ENCODE measurements at regions not wholly inside any gene's neighbourhood (a gene's known extent, or its start where the extent isn't known, plus 50 kb on each side); places are given as distances from the start of the nearest gene placed in this dataset.
"Not testable (repeated sequence)": the region's sequence is repeated elsewhere in the genome, so short reads cannot be mapped to it uniquely, and the experiment has no call there.

DNA sequence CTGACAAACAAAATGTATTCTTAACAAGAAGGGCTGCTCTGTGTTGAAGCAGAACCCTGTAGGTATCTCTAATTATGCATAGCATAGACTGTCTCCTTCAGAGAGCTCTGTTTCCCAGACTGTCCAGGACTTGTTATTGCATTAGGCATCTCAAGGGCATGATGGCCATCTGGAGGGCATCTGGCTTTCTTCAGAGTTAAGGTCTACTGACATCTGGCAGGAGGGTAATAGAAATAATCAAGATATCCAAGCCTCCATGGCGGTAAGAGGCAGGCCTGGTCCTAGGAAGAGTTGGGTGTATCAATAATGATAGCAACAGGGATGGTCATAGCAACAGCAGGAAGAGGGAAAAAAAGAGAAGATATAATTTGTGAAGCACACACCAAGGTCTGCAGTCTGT, 161.2 kb downstream of the TTC8 start:
- H3K36me3 ChIP-seq, result no peaks in the 10 kb centered on the region
- no peaks in the 10 kb centered on the region for H3K9me3 ChIP-seq
- H3K4me3 ChIP-seq, result no peak overlapping the region
- no peak overlapping the region for H3K27ac ChIP-seq
- DNase-seq, result no peak
- intact Hi-C loops (cut with DNase I), result no loop called here
- H3K4me1 ChIP-seq, result no peaks in the 10 kb centered on the region
- no peak for ATAC-seq
- no peaks in the 10 kb centered on the region for H3K27me3 ChIP-seq (ENCODE audit: low read depth)
- TF ChIP-seq, protein P1, sequence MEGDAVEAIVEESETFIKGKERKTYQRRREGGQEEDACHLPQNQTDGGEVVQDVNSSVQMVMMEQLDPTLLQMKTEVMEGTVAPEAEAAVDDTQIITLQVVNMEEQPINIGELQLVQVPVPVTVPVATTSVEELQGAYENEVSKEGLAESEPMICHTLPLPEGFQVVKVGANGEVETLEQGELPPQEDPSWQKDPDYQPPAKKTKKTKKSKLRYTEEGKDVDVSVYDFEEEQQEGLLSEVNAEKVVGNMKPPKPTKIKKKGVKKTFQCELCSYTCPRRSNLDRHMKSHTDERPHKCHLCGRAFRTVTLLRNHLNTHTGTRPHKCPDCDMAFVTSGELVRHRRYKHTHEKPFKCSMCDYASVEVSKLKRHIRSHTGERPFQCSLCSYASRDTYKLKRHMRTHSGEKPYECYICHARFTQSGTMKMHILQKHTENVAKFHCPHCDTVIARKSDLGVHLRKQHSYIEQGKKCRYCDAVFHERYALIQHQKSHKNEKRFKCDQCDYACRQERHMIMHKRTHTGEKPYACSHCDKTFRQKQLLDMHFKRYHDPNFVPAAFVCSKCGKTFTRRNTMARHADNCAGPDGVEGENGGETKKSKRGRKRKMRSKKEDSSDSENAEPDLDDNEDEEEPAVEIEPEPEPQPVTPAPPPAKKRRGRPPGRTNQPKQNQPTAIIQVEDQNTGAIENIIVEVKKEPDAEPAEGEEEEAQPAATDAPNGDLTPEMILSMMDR (IDR thresholded peaks at IDR 0.05), result no peak

DNA sequence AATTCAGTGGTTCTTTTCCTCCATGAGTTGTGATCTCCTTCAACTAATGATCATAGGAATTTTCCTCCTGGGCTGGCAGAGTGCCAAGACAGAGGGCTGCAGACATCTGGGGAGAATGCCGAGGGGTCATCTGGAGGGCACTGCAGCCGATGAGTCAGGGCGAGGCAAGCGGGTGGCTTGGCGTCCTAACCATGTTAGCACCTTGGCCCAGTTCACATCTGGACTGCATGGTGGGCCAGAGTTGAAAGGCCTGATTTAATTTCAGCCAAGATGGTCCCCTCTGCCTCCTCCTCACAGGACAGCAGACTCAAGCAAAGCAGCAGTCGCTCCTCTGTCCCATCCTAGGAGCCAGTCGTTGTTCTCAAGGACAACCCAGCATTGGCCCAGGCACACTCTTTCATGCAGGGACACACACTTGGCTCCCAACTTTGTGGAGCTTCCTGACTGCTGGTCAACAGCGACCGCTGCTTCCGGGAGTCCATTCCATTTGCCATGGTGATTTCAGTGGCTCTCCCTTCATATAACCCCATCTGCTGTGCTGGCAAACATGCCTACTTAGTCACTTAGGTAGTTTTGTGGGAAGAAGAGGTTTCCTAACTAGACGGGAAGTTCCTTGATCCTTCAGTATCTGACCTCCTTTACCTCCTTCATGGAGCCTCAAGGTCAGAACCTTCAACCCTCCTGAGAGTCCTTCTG, 161.8 kb downstream of the TTC8 start:
- ATAC-seq (no peak), DNase-seq (no peak)
- no peaks in the 10 kb centered on the region for H3K9me3 ChIP-seq
- no peak overlapping the region for H3K4me3 ChIP-seq
- H3K4me1 ChIP-seq, result no peaks in the 10 kb centered on the region
- H3K36me3 ChIP-seq, result no peaks in the 10 kb centered on the region
- H3K27ac ChIP-seq, result no peak overlapping the region
- no peaks in the 10 kb centered on the region for H3K27me3 ChIP-seq (ENCODE audit: low read depth)
- TF ChIP-seq, protein P1 (IDR thresholded peaks at IDR 0.05), result no peak
- intact Hi-C loops (cut with DNase I), result no loop called here

DNA sequence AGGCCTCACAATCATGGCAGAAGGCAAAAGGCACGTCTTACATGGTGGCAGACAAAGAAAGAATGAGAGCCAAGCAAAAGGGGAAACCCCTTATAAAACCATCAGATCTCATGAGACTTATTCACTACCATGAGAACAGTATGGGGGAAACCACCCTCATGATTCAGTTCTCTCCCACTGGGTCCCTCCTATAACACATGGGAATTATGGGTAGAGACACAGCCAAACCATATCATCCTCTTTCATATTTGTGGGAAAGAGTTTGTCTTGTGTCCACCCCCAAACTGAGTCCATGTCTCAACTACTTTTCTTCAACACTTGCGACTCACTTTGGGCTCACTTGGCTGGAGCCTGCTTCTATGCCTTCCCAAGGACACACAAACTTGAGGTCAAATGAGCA, 162.5 kb downstream of the TTC8 start:
- DNase-seq; H3K4me1 ChIP-seq; H3K9me3 ChIP-seq; intact Hi-C loops (cut with DNase I); H3K27me3 ChIP-seq (ENCODE audit: low read depth); ATAC-seq; H3K4me3 ChIP-seq; H3K27ac ChIP-seq; H3K36me3 ChIP-seq: not testable (repeated sequence)

DNA sequence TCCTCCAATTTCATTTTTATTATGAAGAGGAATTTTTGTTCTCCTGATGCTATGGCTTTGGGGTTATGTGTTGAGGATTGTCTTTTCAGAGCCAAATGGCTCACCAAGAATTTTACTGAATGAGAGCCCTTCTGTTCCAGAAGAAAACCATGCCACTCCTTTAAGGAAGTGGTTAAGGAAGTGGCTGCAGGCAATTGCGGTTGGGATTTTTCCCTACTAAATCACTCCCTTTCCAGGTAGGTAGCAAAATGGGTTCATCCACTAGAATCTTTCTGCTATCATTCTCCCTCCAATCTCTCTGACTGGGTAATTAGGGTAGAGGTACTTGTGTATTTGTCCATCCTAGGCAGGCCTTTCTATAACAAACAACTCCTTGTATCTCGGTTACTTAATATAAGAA, 163.1 kb downstream of the TTC8 start:
- DNase-seq (no peak), ATAC-seq (no peak)
- TF ChIP-seq, protein P1 (IDR thresholded peaks at IDR 0.05), result no peak
- H3K4me1 ChIP-seq, result no peaks in the 10 kb centered on the region
- H3K27ac ChIP-seq, result no peak overlapping the region
- no peak overlapping the region for H3K4me3 ChIP-seq
- H3K36me3 ChIP-seq, result no peaks in the 10 kb centered on the region
- H3K27me3 ChIP-seq (ENCODE audit: low read depth), result no peaks in the 10 kb centered on the region
- no peaks in the 10 kb centered on the region for H3K9me3 ChIP-seq
- intact Hi-C loops (cut with DNase I), result no loop called here

DNA sequence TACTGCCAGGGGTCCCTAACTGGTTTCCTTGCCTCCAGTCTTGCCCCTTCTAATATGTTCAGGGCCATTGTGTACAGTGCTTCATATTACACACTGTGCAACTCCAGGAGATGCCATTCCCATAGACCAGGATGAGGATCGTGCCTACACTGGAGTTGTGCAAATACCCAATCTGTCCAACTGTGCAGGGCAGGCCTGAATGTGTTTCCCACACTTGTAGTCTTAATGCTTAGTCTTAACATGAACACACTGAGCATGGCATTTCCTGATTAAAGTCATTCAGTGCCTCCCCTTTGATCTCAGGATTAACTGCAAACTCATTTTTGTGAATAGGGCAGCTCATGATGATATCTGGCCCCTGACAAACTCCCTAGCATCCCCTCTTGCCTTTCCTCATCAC, 165.5 kb downstream of the TTC8 start:
- Histone ChIP-seq H3K27me3 (ENCODE audit: low read depth) (no peaks in the 10 kb centered on the region), H3K4me3 (no peak overlapping the region), H3K36me3 (no peaks in the 10 kb centered on the region), H3K4me1 (no peaks in the 10 kb centered on the region), H3K27ac (no peak overlapping the region), H3K9me3 (no peaks in the 10 kb centered on the region)
- TF ChIP-seq, protein P1 (IDR thresholded peaks at IDR 0.05), result no peak
- DNase-seq (no peak), ATAC-seq (no peak)
- intact Hi-C loops (cut with DNase I), result no loop called here

DNA sequence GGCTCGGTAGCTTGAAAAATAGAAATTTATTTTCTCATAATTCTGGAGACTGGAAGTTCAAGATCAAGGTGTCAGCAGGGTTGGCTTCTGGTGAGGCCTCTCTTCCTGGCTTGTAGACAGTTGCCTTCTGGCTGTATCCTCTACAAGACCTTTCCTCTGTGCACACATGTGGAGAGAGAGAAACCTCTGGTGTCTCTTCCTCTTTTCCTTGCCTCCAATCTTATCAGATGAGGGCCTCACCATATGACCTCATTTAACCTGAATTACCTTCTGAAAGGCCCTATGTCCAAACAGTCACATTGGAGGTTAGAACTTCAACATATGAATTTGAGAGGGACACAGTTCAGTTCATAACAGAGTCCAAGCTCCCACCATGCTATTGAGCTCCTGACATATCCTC, 166.4 kb downstream of the TTC8 start:
- H3K4me3 ChIP-seq, result no peak overlapping the region
- H3K4me1 ChIP-seq, result peaks cover 7% of the 10 kb centered on the region
- H3K27me3 ChIP-seq (ENCODE audit: low read depth), result no peaks in the 10 kb centered on the region
- no peaks in the 10 kb centered on the region for H3K36me3 ChIP-seq
- H3K27ac ChIP-seq, result no peak overlapping the region
- TF ChIP-seq, protein P1 (IDR thresholded peaks at IDR 0.05), result no peak
- intact Hi-C loops (cut with DNase I), result no loop called here
- ATAC-seq, result no peak
- no peaks in the 10 kb centered on the region for H3K9me3 ChIP-seq
- DNase-seq, result no peak

Data from lower lobe of right lung (tissue), 2 donors.